ENCODE measurements at regions not wholly inside any gene's neighbourhood (a gene's known extent, or its start where the extent isn't known, plus 50 kb on each side); places are given as distances from the start of the nearest gene placed in this dataset.
A peak's percentile ranks its signal among the peaks of the same experiment; 100 is the strongest.

DNA sequence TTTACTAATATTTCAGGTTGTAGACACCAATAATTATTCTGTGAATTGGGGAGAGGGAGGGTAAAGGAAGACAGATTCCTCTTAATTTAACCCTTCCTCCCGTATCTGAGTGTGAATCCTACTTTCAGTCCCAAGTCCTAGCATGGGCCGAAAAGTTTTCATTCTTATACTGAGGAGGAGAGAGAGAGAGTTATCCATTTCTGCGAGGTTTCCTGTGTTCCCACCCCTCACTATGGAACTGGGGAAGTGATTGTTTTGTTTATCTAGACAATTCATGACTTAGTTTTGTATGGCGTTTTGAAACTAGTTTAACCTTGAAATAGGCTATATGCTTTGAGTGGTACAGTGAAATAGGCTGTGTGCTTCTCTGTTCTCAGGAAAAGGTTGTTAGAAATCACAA, 134.0 kb upstream of the DPYD start:
- DNase-seq = no peak

DNA sequence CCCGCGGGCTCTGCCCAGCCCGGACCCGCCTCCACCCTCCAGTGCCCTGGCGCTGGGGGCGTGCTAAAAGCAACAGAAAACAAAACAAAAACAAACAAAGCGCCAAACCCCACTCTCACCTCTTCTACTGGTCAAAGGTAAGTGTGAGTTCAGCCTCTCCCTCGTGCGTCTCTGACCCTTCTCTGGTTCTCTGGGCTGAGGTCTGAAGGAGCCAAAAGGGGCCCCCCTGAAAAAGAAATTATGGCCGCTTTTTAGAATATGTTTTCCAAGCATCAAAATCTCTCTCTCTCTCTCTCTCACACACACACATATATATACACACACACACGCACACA, 133.5 kb upstream of the DPYD start:
- DNase-seq = no peak

DNA sequence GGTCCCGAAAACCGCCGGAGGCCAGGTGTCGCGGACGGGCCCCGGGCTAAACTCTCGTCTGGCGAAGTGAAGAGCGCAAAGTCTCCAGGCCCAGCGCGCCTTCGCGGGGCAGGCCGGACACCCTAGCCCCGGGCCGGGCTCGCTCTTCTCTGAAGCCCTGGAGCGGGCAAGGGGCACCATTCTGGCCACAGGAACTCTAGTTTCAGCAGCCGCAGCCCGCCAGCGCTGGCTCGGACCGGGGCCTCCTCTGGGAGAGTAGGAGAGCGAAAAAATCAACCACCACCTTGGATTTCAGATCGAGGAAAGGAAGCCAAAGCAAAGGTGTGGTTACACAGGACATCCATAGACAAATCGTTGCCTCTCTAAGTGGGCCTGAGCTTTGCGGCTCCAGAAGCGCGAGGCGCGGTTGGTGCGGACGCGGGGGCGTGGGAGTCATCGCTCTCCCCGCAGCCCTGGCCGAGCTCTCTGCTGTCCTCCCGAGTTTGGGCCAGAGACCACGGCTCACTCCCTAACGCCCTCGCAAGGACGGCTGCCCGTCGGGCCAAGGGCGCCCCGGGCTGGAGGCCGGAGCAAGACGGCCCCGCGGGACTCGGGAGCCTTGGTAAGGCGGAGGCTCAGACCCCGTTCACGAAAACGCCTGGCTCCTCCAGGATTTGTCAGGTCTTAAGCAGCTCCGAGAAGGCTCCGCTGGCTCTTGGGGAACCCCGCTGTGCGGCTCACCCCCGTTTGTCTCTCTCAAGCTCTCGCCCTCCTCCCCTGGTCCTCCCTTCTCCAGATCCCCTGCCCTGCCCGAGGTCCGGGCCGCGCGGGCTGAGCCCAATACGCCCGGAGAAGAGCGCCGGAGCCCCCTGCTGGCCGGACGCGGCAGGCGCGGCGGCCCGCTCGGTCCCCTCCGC, 132.9 kb upstream of the DPYD start:
- peak; percentile 50 for DNase-seq

DNA sequence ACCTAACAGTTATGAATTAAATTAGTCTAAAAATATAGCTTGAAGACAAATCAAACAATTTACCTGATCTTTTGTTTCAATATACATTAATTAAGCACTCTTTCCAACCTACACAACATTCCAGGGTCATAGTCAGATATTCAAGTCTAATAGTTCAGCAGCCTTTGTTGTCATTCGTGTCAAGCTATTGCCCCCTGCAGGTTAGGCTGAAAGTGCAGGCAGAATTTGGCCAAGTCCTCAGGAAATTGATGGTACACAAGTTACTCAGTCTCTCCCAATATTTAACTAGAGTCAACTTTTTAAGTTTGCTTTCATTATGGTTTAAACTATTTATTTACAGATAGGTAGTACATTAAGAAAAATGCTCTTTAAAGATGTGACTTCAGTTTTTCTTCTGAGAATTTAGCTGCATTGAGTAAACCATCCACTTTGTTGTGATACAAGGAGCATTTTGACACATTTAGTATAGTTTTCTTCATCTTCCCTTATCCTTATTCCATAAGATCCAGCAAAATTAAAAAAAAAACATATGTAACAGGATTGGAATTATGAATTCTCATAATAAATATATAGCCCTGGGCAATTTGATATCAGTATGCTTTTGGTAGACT, 130.3 kb upstream of the DPYD start:
- peak; percentile 71 for DNase-seq

DNA sequence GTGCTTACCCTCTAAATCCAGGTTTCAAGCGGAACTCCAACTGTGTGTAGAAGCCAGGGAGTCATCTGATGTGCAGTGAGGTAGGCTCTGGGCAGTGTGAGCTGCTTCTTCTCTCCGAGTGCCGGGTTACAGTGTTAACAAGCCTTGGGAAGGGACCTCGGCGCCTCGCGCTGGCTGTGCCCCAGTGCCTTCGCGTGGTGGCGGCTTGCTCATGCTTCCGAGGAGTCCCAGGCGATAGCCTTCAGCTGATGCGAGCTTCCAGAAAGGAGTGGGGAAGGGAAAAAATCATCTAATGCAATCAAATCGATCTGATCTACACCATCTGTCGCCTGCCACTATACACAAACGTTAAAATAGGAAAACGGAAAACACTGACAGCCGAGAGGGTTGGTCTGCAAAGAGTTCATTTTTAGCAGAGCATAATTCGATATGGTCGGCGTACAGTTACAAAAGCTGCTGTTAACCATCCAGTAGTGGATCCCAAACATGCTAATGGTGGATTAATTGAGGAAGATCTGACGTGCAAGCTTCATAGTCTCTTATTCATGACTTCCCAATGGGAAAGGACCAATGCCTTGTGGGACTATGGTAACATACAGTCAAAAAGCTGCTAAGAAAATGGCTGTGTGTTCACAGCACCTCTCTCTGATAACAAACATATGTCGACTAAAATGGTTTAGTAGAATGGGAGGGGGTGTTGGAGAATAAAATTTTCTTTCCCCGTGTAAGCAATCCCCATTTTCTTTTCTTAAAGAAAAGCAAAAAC, 128.7 kb upstream of the DPYD start:
- peak; percentile 54 for DNase-seq

DNA sequence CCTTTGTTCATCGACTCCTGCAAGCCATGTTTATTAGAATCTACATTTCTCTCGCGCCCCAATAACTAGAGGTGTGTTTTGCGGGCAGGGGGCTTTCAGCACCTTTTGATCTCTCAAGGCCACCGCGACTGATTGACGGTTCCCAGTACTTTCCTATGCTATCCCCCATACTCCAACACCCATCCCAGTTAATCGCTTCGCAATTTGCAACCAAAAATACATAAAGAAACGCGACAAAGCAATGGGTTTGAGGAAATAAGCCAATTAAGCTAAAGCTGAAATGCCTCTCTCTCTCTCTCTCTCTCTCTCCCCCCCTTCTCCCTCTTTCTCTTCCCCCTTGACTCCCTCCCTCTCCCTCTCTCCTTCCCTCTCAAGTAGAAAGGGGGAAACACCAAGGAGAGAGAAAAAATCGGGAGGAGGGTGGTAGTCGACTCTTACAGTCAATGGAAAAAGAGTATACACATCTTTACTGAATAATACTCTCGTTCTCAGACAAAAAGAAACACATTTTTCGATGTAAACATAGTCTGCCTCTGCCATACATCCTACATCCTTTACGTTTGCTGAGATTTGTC, 128.0 kb upstream of the DPYD start:
- DNase-seq = no peak

DNA sequence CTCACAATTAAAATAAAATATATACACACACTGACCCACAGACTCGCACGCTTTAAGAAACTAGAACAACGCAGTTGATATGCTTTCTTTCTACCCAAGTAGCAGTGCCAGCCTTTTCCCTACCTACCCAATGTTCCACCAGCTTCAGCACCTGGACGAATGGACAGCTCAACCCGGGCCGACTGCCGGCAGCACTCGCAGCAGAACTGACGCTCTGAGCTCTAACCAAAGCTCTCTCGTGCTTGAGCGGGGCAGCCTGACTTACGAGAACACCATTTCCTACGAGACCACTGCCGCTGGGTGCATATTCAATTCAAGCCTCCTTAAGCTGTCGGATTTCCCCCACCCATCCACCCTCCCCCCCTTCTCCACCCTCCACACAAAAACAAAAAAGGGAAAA, 127.4 kb upstream of the DPYD start:
- DNase-seq = peak; percentile 44

DNA sequence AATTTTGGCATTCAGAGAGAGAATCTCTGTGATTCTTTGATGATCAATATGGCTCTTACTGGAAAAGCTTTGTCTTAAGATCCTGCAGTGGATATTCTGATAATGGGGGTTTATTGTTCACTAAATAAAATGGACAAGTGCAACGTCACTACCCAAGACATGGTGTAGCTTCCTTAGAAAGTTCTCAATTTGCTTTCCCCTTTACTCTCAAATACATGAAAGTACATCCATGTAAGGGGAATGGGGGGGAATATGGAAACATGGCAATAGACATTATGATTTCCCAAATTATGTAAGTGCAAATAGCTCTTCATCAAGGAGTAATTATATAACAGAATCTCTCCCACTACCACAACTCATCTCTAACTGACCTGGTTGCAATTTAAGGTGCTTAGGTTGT, 126.3 kb upstream of the DPYD start:
- DNase-seq = no peak

DNA sequence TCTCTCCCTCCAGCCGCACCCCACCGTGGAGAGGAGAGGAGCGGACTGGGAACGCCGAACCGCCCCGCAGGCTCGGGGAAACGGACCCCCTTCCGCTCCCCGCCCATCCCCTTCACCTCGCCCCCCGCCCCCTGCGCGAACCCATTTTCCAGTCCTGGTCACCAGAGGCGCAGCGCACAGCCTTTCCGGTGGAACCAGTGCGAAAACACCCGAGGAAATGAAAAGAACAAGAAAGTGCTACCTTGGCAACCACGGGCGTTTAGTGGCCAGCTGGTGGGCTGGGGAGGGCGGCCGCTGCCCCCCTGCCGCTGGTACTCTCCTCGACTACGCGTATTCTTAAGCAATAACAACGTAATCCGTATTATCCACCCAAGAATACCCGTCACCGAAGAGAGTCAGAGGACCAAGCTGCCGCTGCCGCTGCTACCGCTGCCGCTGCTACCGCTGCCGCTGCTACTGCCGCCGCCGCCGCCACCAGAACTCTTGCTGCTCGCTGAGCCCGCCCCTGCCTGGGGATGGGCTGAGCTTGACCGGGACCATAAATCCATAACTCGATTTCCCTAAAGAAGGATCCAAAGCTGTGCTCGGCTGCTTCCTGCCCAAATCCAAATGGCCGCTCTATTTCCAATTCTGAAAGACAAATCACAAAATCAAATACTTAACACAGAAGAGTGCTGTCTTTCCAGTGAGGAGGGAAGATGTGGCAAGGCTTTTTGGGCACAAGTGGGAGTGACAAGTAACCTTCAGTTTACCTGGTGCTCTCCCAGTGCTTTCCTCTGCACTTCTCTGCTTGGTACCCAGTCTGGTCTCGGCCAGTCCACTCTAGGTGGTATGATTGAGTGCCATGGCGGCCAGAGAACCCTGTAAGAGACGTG, 125.2 kb upstream of the DPYD start:
- peak; percentile 42 for DNase-seq

DNA sequence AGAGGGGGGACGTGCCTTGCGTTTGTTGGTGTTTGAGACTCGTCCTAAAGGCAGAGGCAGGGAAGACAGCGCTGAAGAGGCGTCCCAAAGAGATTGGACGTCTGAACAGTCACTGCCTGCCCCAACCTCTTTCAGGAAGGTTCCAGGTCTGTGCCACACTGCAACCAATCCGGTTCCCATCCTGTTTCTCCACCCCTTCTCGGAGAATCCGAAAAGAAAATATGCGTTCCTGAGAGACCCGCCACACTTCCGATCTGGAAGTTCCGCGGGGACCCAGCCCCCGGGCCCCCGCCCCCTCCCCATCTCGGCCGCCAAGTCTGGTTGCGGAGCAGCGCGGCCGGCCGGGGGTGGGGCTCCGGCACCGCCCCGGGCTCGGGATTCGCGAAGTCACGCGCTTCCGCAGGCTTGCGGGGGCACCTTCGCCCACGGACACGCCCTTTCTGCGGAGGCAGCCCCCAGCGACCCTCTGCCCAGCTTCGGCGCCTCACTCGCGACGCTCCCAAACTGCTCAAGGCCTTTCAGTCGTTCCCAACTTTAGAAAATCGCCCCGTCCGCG, 124.5 kb upstream of the DPYD start:
- no peak for DNase-seq

DNA sequence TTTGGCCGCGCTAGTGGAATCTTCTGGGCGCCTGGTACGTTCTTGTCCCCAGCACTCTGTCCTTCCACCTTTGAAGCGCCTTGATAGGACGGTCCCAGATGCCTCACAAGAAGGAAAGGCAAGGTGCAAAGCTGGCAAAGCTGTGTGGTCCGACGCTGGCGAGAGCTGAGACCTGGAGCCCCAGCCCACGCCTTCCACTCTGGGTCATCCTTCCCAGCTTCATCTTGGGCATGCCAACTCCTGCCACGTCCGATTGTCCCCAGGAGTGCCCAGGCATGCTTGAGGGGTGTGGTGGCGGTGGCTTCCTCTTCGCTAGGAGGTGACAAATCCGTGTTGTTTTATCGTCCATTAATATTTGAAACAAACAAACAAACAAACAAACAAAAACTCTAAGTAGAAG, 123.9 kb upstream of the DPYD start:
- DNase-seq = no peak

DNA sequence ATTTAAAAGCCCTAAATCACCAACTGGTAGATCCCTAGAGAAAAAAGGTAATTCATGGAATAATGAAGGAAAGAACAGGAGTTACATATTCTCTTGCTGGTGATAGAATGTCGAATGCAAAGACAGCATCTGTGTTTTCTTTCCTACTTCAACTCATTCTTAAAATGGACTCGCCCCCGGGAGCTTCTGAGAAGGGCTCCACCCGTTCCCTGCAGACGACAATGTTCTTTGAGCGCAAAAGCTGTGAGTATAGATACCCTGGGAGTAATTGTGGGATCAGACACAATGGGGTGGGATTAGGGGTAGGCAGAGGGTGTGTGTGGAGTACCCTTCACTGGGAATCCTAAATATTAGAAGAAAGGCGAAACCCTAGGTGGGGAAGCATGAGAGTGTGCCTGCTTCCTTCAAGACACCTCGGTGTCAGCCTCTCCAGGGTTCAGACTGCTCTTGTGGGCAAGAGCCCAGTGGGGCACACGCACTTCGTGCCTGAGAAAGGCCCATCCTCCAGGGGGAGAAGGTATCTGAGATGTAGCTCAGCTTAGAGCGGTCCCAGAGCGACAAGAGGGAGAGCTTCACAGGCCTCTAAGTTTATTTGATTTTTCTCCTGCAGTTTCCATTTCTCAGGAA, 123.3 kb upstream of the DPYD start:
- DNase-seq = no peak

DNA sequence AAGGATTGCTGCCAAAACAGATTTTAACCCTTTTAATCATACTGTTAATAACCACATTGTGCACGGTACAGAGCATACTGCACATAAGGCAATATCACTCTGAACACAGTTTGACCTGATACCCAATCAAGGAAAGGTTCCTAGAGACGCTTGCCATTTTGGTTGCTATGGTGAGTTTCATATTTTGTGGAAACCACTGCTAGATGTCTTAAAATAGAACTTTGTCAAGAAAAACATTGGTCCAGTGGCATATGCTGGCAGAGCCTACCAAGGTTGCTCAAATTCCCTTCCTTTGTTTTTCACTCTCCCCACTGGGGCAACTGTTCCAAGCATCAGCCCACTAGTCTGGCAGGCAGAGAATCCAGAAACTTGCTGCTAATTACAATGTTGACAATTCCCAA, 114.8 kb upstream of the DPYD start:
- DNase-seq = no peak

DNA sequence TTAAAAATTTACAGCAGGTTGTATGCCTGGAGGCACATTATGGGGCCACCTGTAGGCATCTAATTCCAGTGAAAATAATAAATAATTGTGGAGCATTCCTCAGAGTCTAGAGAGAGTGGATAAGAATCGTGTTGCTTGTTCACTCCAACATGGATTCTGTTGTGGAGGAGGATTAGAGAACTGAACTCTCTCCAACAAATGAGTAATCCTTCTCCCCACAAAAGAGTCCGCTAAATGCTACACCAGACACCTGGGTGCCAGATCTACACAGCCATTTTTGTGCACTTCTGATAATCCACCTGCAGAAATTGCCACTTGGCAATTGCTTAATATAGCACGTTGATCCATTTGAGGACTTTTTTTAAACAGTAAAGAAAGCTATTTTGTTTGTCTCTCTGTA, 113.7 kb upstream of the DPYD start:
- DNase-seq = no peak

DNA sequence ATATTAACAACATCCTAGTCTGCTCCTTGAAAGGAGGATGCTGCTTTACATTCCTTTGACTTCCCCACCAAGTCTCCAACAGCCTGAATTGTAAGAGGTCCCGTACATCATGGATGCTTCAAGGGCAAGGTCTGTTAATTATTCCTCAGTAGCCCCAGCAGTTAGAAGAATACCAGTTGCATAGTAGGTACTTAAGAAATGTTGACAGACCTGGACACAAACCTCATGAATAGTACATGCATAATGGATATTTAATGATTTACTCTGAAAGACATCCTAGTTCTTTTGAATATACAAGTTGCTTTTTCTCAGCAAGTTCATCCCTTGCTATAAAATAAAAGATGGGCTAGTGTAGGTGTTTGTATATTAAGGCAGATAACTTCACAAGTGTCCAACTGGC, 112.1 kb upstream of the DPYD start:
- no peak for DNase-seq

DNA sequence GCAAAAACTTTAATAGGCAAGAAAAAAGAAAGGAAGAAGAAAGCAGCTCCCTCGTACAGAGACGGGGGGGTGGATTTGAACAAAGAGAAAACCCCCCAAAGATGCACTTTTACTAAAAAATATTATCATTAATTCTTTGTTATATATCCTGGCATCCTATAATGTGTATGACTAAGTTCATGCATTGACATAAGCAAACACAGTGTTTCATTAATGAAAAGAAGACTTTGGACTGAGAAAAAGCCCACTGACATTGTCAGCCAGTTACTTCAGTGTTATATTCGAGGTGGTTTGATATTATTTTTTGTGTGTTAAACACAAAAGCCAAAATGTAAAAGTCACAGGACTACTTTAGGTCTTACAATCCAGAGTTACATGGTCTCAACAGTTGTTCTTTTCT, 110.1 kb upstream of the DPYD start:
- no peak for DNase-seq

DNA sequence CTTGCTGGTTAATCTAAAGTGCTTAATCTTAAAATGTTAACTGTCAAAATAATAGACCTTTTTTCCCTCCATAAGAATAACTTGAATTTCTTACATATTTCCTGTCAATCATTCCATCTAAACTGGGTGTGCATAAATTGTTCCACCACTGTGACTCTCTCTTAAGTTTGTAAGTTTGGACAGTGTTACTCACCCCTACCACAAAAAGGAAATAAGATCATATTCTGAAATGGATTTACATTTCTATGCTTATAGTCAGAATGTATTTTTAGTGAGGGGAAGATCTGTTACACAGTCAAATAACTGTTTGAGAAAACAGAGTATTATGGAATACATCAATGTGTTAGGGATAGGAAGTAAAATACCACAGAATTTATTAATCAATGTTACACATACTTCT, 109.6 kb upstream of the DPYD start:
- no peak for DNase-seq

DNA sequence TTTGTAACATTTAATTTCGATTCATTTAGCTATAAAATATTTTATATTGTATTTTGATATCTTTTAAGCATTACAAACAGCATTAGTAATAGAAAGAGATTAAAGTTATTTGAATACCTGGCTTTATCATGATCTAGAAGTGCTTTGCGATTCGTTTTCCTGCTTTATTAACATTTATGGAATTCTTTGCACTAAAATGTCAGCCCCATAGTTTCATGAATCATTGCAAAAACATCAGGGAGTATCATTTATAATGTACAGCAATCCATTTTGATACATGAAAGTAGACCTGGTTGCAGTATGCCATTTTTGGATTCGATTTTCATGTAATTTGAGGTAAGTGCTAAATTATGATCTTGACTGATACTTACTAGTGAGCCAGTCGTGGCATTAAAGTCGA, 108.0 kb upstream of the DPYD start:
- DNase-seq = no peak

DNA sequence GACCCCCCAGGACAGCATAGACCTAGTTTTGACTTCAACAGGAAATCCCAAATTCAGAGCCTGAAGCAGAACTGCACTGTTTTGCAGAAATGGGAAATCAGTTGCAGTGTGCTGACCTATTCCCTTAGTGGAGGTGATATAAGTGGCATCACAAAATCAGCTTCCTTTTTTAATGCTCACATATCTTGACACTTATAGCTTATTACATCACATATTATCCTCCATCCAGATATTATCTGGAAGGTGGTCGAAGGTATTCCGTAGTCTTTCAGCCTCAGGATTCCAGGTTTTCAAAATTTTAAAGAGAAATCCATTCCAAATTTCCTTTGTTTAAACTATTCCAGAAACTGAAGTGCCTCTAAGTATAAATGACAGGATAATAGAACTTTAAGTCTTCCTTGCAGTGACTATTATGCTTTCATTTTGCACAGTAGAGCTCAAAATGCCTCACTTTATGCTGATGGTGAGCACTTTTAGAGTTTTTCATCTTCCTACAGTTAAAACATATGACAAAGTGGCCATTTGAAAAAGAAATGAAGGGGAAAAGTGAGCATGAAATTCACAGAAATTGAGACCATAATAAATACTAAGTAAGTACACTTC, 106.4 kb upstream of the DPYD start:
- no peak for DNase-seq

DNA sequence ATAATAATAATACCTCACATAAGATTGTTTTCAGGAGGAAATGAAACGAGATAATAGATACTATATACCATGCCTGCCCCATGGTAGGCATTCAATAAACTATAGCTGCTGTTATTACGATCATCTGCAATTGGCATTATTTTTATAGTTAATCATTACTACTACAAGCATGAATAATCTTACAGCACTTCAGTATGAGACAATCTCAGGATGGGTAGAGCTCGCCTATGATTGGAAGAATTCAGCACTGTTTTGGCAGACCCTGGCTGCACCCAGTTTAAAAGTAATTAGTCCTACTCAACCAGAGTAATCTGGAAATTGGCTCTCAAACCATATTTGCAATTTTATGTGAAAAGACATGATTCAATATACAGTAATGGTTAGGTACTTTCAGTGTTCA, 105.0 kb upstream of the DPYD start:
- DNase-seq = no peak

DNA sequence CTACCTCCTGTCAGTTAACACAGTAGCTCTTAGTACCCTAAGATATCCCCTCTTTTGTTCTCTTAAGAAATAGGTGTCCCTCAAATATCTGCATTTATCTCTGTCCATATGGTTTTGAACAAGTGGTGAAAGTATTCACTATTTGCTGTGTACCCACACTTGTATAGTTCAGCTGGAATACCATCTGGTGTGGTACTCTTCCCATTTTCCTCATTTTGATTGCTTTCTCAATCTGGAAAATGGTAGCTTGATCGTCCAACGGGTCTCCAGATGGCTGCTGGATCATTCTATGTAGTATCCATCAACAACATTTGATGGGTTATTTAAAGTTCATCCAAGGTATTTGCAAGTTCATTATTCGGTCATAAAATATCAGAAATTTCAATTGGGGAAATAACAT, 100.3 kb upstream of the DPYD start:
- DNase-seq = no peak

DNA sequence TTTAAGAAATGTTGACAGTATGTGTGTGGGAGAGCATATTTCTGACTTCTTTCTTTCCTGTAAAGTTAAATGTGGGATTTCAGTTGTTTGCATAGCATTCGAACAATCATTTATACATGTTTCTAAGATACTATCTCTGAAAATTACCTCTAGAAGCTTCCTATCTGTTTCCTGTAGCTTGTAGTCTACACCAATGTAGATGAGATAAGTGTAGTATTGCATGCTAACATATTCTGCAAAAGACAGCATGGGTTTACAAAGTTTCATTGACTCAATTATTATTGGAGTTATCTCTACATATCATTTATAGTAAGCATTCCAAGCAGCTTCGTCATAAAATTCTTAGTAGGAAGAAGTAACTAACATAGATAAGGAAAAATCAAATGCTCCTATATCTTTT, 98.9 kb upstream of the DPYD start:
- DNase-seq = no peak

All from NCI-H748 treated with DMSO at 0.1 percent for 48 hours (cell line).